ENCODE measurements at regions not wholly inside any gene's neighbourhood (a gene's known extent, or its start where the extent isn't known, plus 50 kb on each side); places are given as distances from the start of the nearest gene placed in this dataset.

GRCh38 chr9:86700629-86701028 is 246.7 kb downstream of the GAS1 start:
- TF ChIP-seq RARB (CRISPR knock-in tag; IDR thresholded peaks at IDR 0.05) (no peak), ARNTL (CRISPR knock-in tag; IDR thresholded peaks at IDR 0.05; ENCODE audit: borderline replicate concordance, low read depth) (no peak)
